IMR-90 (cell line): ENCODE measurements at regions not wholly inside any gene's neighbourhood (a gene's known extent, or its start where the extent isn't known, plus 50 kb on each side); places are given as distances from the start of the nearest gene placed in this dataset.

Source experiments
- ATAC-seq: fragments of 200-7000 bp; cut with Tn5 transposase; 2 replicates; pipeline ENCODE4 v1.9.1; 2020; ENCODE audit warnings: low read depth, mild to moderate bottlenecking, moderate library complexity
- BruUV-seq: library from RNA; stranded (reverse); fragments of 400-500 nt; replicated peaks from 2 replicates; lab custom pipeline; 2021; lab: Mats Ljungman, UMichigan
- CTCF ChIA-PET: fragments of 300-600 bp; formaldehyde crosslinking; extraction: SDS; loops from one replicate; lab custom pipeline; 2021; ENCODE audit warnings: antibody characterized with exemption; lab: Yijun Ruan, JAX
- POLR2A ChIA-PET: fragments of 300-600 bp; sonication (Branson Sonifier 250); formaldehyde crosslinking; loops from one replicate; lab custom pipeline; 2022; ENCODE audit warnings: antibody characterized with exemption; ENCODE audit not compliant: unreplicated experiment; lab: Charles Lee
- DNase-seq: peaks from one replicate; pipeline ENCODE4 v3.0.0; 2013
- H2AFZ ChIP-seq: replicated peaks from 2 replicates; pipeline ENCODE3; 2013; ENCODE audit warnings: low read length, mild to moderate bottlenecking; ENCODE audit not compliant: poor library complexity
- H2AK5ac ChIP-seq: 2 replicates; pipeline ENCODE4 v1.6.1; 2013; ENCODE audit warnings: low read depth, low read length, inconsistent platforms
- H2AK9ac ChIP-seq: replicated peaks from 2 replicates; pipeline ENCODE3; 2013; ENCODE audit warnings: mild to moderate bottlenecking, low read depth, low read length, moderate library complexity; ENCODE audit not compliant: poor library complexity
- H2BK120ac ChIP-seq: 2 replicates; pipeline ENCODE4 v1.6.1; 2013; ENCODE audit warnings: low read depth, low read length, inconsistent platforms
- H2BK15ac ChIP-seq: 3 replicates; pipeline ENCODE4 v1.6.1; 2013; ENCODE audit warnings: low read depth, low read length, inconsistent platforms
- H2BK20ac ChIP-seq: 2 replicates; pipeline ENCODE4 v1.6.1; 2013; ENCODE audit warnings: low read depth, mild to moderate bottlenecking, inconsistent platforms, low read length, moderate library complexity
- H2BK5ac ChIP-seq: 2 replicates; pipeline ENCODE4 v1.6.1; 2013; ENCODE audit warnings: mild to moderate bottlenecking, low read depth, low read length, inconsistent platforms; ENCODE audit not compliant: poor library complexity, severe bottlenecking
- H3K14ac ChIP-seq: replicated peaks from 2 replicates; pipeline ENCODE4 v1.6.1; 2013; ENCODE audit warnings: low read depth, low read length, inconsistent platforms
- H3K18ac ChIP-seq: 2 replicates; pipeline ENCODE4 v1.6.1; 2013; ENCODE audit warnings: low read depth, low read length, control low read depth
- H3K23ac ChIP-seq: 2 replicates; pipeline ENCODE4 v1.6.1; 2013; ENCODE audit warnings: low read depth, low read length, inconsistent platforms
- H3K27ac ChIP-seq: 2 replicates; pipeline ENCODE4 v1.5.1; 2013; ENCODE audit warnings: mild to moderate bottlenecking, control low read depth, low read length; ENCODE audit not compliant: insufficient read depth
- H3K27me3 ChIP-seq: 2 replicates; pipeline ENCODE4 v1.6.1; 2013; ENCODE audit warnings: low read length; ENCODE audit not compliant: control insufficient read depth, insufficient read depth
- H3K36me3 ChIP-seq: 2 replicates; pipeline ENCODE4 v1.6.1; 2013; ENCODE audit warnings: low read length, mixed read lengths; ENCODE audit not compliant: control insufficient read depth, insufficient read depth
- H3K4ac ChIP-seq: 2 replicates; pipeline ENCODE4 v1.6.1; 2013; ENCODE audit warnings: low read depth, low read length, inconsistent platforms
- H3K4me1 ChIP-seq: 2 replicates; pipeline ENCODE4 v1.6.1; 2013; ENCODE audit warnings: low read length, mixed read lengths; ENCODE audit not compliant: control insufficient read depth, insufficient read depth
- H3K4me2 ChIP-seq: 2 replicates; pipeline ENCODE4 v1.6.1; 2013; ENCODE audit warnings: low read depth, mild to moderate bottlenecking, control low read depth, low read length, moderate library complexity
- H3K4me3 ChIP-seq: 2 replicates; pipeline ENCODE4 v1.5.1; 2013; ENCODE audit warnings: low read depth, mild to moderate bottlenecking, control low read depth, low read length, moderate library complexity; ENCODE audit not compliant: insufficient read depth
- H3K56ac ChIP-seq: 2 replicates; pipeline ENCODE4 v1.6.1; 2013; ENCODE audit warnings: low read length, inconsistent platforms; ENCODE audit not compliant: insufficient read depth; ENCODE audit errors: extremely low read depth
- H3K79me1 ChIP-seq, 2 experiments: 2 replicates each; pipeline ENCODE4 v1.6.1; 2013; ENCODE audit warnings: low read length in 2 of 2, inconsistent platforms in 1 of 2, low read depth in 1 of 2
- H3K9ac ChIP-seq: 2 replicates; pipeline ENCODE4 v1.6.1; 2013; ENCODE audit warnings: low read depth, low read length, control low read depth
- H3K9me1 ChIP-seq: 2 replicates; pipeline ENCODE4 v1.6.1; 2013; ENCODE audit warnings: low read length, inconsistent platforms; ENCODE audit not compliant: insufficient read depth
- H3K9me3 ChIP-seq: 2 replicates; pipeline ENCODE4 v1.6.1; 2013; ENCODE audit warnings: low read length; ENCODE audit not compliant: control insufficient read depth, insufficient read depth
- H4K20me1 ChIP-seq: 2 replicates; pipeline ENCODE4 v1.6.1; 2013; ENCODE audit warnings: low read length, inconsistent platforms; ENCODE audit not compliant: insufficient read depth
- H4K5ac ChIP-seq: 2 replicates; pipeline ENCODE4 v1.6.1; 2013; ENCODE audit warnings: mild to moderate bottlenecking, low read depth, low read length, control low read depth
- H4K8ac ChIP-seq, 2 experiments: 2 replicates each; pipeline ENCODE4 v1.6.1; 2013; ENCODE audit warnings: low read depth in 2 of 2, low read length in 2 of 2, control low read depth in 1 of 2, inconsistent platforms in 1 of 2
- H4K91ac ChIP-seq: 2 replicates; pipeline ENCODE4 v1.6.1; 2013; ENCODE audit warnings: low read depth, low read length, inconsistent platforms; ENCODE audit not compliant: insufficient read depth
- CHD1 ChIP-seq: IDR thresholded peaks from 2 replicates; pipeline ENCODE4 v1.6.1; 2012; ENCODE audit warnings: low read depth, low read length, improper control_type of control experiment
- MAZ ChIP-seq: IDR thresholded peaks from 2 replicates; pipeline ENCODE4 v1.6.1; 2012; ENCODE audit warnings: low read depth, mild to moderate bottlenecking, low read length, improper control_type of control experiment, moderate library complexity, borderline replicate concordance
- MXI1 ChIP-seq: IDR thresholded peaks from 2 replicates; pipeline ENCODE4 v1.6.1; 2012; ENCODE audit warnings: low read depth, mild to moderate bottlenecking, low read length, moderate library complexity, borderline replicate concordance
- NFE2L2 ChIP-seq: fragments of 150-350 bp; IDR thresholded peaks from 2 replicates; pipeline ENCODE4 v1.6.1; 2016; ENCODE audit warnings: low read depth, mild to moderate bottlenecking, low read length
- RCOR1 ChIP-seq: IDR thresholded peaks from 2 replicates; pipeline ENCODE4 v1.6.1; 2012; ENCODE audit warnings: mild to moderate bottlenecking, low read length, improper control_type of control experiment; ENCODE audit not compliant: insufficient replicate concordance
- RFX5 ChIP-seq: IDR thresholded peaks from 2 replicates; pipeline ENCODE4 v1.8.0; 2012; ENCODE audit warnings: low read depth, mild to moderate bottlenecking, low read length, moderate library complexity
- WGBS, 2 experiments: methylation state at CpG; one replicate each; pipeline versions ENCODE4 v1.1.5 to v1.1.7; 2013; ENCODE audit warnings: missing lambda C conversion rate in 2 of 2; ENCODE audit not compliant: insufficient read length in 1 of 2; ENCODE audit errors: extremely low coverage in 2 of 2; 5-methylcytosine and 5-hydroxymethylcytosine counted together
- dilution Hi-C: fragments of 300-500 bp; cut with HindIII; formaldehyde crosslinking; loops from one replicate; pipeline ENCODE4 v1.14.3; 2018; ENCODE audit warnings: low sequenced_read_pairs; ENCODE audit not compliant: unreplicated experiment
- in situ Hi-C: fragments of 300-500 bp; cut with MboI; formaldehyde crosslinking; loops from 3 replicates; pipeline ENCODE4 v1.14.3; 2019; ENCODE audit warnings: low sequenced_read_pairs, inconsistent platforms, mixed read lengths
- intact Hi-C: fragments of 100-400 bp; cut with micrococcal nuclease; formaldehyde crosslinking; loops from 2 replicates; pipeline ENCODE4 v1.10.0; 2022
- TF ChIP-seq, protein P1 (sequence below): conservative IDR thresholded peaks from 2 replicates; pipeline ENCODE4 v1.5.1; 2012; ENCODE audit warnings: mild to moderate bottlenecking, low read depth, low read length, improper control_type of control experiment
- TF ChIP-seq, protein P2 (sequence below): fragments of 150-350 bp; IDR thresholded peaks from 2 replicates; pipeline ENCODE4 v1.6.1; 2016; ENCODE audit warnings: low read depth, mild to moderate bottlenecking, low read length, moderate library complexity, borderline replicate concordance

DNA sequence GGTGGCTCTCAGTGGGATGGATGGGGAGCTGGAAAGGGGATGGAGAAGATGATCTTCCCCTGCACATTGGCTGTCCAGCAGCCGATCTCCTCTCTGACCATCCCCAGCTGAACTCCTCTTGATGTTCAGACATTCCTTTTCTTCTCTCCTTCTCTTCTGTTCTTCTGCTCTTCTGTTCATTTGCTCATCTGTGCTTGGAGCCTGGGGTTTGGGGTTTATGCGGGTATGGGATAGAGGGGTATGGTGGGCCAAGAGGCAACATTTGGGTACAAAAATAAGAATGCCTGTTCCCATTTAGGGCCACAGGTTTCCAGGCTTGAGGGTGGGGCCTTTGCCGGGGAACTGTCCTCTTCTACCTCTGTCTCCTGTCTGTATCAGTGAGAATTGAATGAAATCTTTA is 205.4 kb upstream of the XYLT1 start:
- no peak overlapping the region for H3K4me3 ChIP-seq
- H4K91ac ChIP-seq = no peak overlapping the region
- H2AK5ac ChIP-seq = no peak overlapping the region
- H3K9me3 ChIP-seq = no peaks in the 10 kb centered on the region
- H2BK120ac ChIP-seq = no peak overlapping the region
- no peaks in the 10 kb centered on the region for H3K27me3 ChIP-seq
- no peak overlapping the region for H3K23ac ChIP-seq
- no peak overlapping the region for H3K4ac ChIP-seq
- DNase-seq = no peak
- H3K9ac ChIP-seq = no peak overlapping the region
- no TSS peak for BruUV-seq
- no peak overlapping the region for H3K56ac ChIP-seq
- H2BK15ac ChIP-seq = no peak overlapping the region
- H2AK9ac ChIP-seq = no peak overlapping the region
- no peak overlapping the region for H3K14ac ChIP-seq
- ATAC-seq = no peak
- intact Hi-C loops = no loop called here
- H2AFZ ChIP-seq = no peak overlapping the region
- H4K8ac ChIP-seq = no peak overlapping the region
- POLR2A ChIA-PET = no interaction called here
- in situ Hi-C loops = no loop called here
- H2BK5ac ChIP-seq = no peak overlapping the region
- H4K5ac ChIP-seq = no peak overlapping the region
- H3K18ac ChIP-seq = no peak overlapping the region
- H3K27ac ChIP-seq = no peak overlapping the region
- H4K20me1 ChIP-seq = no peaks in the 10 kb centered on the region
- no peaks in the 10 kb centered on the region for H3K9me1 ChIP-seq
- CTCF ChIA-PET = interaction anchor here (0.6 kb wide), 1 partner anchor 30 kb away, joined by 3 read pairs; no protein-coding TSS in a partner anchor
- no peak overlapping the region for H3K4me2 ChIP-seq
- 40% methylated on average over 1 of the region's 3 CpGs; no CpG with 5 or more reads in 1 of the 2 experiments for WGBS, 2 experiments
- no peaks in the 10 kb centered on the region for H3K4me1 ChIP-seq
- H2BK20ac ChIP-seq = no peak overlapping the region
- H3K79me1 ChIP-seq = no peaks in the 10 kb centered on the region
- TF ChIP-seq, protein P1, sequence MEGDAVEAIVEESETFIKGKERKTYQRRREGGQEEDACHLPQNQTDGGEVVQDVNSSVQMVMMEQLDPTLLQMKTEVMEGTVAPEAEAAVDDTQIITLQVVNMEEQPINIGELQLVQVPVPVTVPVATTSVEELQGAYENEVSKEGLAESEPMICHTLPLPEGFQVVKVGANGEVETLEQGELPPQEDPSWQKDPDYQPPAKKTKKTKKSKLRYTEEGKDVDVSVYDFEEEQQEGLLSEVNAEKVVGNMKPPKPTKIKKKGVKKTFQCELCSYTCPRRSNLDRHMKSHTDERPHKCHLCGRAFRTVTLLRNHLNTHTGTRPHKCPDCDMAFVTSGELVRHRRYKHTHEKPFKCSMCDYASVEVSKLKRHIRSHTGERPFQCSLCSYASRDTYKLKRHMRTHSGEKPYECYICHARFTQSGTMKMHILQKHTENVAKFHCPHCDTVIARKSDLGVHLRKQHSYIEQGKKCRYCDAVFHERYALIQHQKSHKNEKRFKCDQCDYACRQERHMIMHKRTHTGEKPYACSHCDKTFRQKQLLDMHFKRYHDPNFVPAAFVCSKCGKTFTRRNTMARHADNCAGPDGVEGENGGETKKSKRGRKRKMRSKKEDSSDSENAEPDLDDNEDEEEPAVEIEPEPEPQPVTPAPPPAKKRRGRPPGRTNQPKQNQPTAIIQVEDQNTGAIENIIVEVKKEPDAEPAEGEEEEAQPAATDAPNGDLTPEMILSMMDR = no peak
- TF ChIP-seq, protein P2, sequence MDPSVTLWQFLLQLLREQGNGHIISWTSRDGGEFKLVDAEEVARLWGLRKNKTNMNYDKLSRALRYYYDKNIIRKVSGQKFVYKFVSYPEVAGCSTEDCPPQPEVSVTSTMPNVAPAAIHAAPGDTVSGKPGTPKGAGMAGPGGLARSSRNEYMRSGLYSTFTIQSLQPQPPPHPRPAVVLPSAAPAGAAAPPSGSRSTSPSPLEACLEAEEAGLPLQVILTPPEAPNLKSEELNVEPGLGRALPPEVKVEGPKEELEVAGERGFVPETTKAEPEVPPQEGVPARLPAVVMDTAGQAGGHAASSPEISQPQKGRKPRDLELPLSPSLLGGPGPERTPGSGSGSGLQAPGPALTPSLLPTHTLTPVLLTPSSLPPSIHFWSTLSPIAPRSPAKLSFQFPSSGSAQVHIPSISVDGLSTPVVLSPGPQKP = no peak
- TF ChIP-seq CHD1 (no peak), RCOR1 (no peak), MAZ (no peak), RFX5 (no peak), MXI1 (no peak), NFE2L2 (no peak)
- dilution Hi-C loops = no loop called here
- no peaks in the 10 kb centered on the region for H3K36me3 ChIP-seq
